Cardiac fibroblast (primary cell): ENCODE measurements at regions not wholly inside any gene's neighbourhood (a gene's known extent, or its start where the extent isn't known, plus 50 kb on each side); places are given as distances from the start of the nearest gene placed in this dataset.

ENCODE experiments used
- DNase-seq, 2 donors: peaks; one replicate each; pipeline versions ENCODE4 v3.0.0 to v3.0.0-alpha.2; 2010; ENCODE audit warnings: low read depth in 2 of 2
- H3K4me3 ChIP-seq, 2 donors: replicated peaks in 1 of 2; 1 replicate in 1 of 2; 2 replicates in 1 of 2; pipeline ENCODE4 v1.5.1; 2011; ENCODE audit warnings: low read depth in 2 of 2, low read length in 2 of 2, mild to moderate bottlenecking in 2 of 2, moderate library complexity in 1 of 2
- CTCF ChIP-seq: IDR thresholded peaks from one replicate; pipeline ENCODE4 v1.5.1; 2011; ENCODE audit warnings: low read depth, mild to moderate bottlenecking, low read length, inconsistent platforms

- TF ChIP-seq CTCF: no peak
- no peak overlapping the region for H3K4me3 ChIP-seq
- no peak for DNase-seq
Observed at GRCh38 chr14:85250414-85251189, 279.3 kb upstream of the FLRT2 start.

GRCh38 chr14:85252011-85252410 is 277.9 kb upstream of the FLRT2 start:
- DNase-seq: peak; percentile 68 to 77
- no peak for TF ChIP-seq CTCF
- no peak overlapping the region for H3K4me3 ChIP-seq

GRCh38 chr14:85254711-85255110 is 275.2 kb upstream of the FLRT2 start:
- DNase-seq: no peak
- no peak overlapping the region for H3K4me3 ChIP-seq
- TF ChIP-seq CTCF: no peak

GRCh38 chr14:85257287-85257686 is 272.7 kb upstream of the FLRT2 start:
- H3K4me3 ChIP-seq: no peak overlapping the region
- no peak for TF ChIP-seq CTCF
- DNase-seq: no peak

GRCh38 chr14:85263916-85264675 is 265.8 kb upstream of the FLRT2 start:
- H3K4me3 ChIP-seq: no peak overlapping the region
- TF ChIP-seq CTCF: no peak
- DNase-seq: no peak

- TF ChIP-seq CTCF: no peak
- peak in 1 of 2 donors; percentile 3 for DNase-seq
- H3K4me3 ChIP-seq: no peak overlapping the region
Observed at GRCh38 chr14:85273099-85273677, 256.8 kb upstream of the FLRT2 start.
